OCI-LY3 (cell line): ENCODE measurements at regions not wholly inside any gene's neighbourhood (a gene's known extent, or its start where the extent isn't known, plus 50 kb on each side); places are given as distances from the start of the nearest gene placed in this dataset.

Experiments
- CTCF ChIP-seq: fragments of 200-600, 300-600 bp; sonication (generic); IDR thresholded peaks from 2 replicates; pipeline ENCODE4 v1.5.1; 2014; ENCODE audit warnings: antibody characterized with exemption, low read length, low read depth
- EZH2phosphoT487 ChIP-seq: fragments of 200-600 bp; shearing (Covaris generic); IDR thresholded peaks from 2 replicates; pipeline ENCODE4 v1.6.1; 2018; ENCODE audit warnings: antibody characterized with exemption, mixed run types, low read depth

DNA sequence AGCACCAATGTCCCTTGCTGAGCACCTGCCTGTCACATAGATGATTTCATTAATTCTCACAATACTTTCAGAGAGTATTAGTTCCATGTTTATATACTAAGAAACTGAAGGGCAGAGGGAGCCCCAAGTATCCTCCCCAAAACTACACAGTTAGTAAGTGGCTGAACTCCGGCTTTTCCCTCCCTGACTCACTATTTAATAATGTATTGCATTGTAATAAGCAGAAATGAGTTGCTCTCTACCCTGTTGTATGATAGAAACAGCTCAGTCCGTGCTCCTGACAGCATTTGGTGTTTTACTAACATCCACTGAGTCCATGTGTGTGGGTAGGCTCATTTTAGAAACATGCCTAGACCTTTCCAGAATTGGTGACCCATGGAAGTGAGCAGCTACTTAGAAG lies 76.8 kb downstream of the OLIG3 start:
- TF ChIP-seq CTCF (no peak), EZH2phosphoT487 (no peak)
